Tibial nerve (tissue), 3 donors: ENCODE measurements at regions not wholly inside any gene's neighbourhood (a gene's known extent, or its start where the extent isn't known, plus 50 kb on each side); places are given as distances from the start of the nearest gene placed in this dataset.

Experiments used
- POLR2A ChIP-seq, 2 donors: fragments of 450-650 bp; IDR thresholded peaks; one replicate each; pipeline ENCODE4 v1.6.1; 2017; ENCODE audit warnings: antibody characterized with exemption in 2 of 2, mild to moderate bottlenecking in 2 of 2, moderate library complexity in 2 of 2
- TF ChIP-seq, protein P1 (sequence below), 5 experiments: fragments of 200-600 bp in 3 of 5; fragments of 450-650 bp in 2 of 5; sonication (generic) in 3 of 5; IDR thresholded peaks; one replicate each; pipeline ENCODE4 v1.5.1; 2016 to 2019; ENCODE audit warnings: antibody characterized with exemption in 5 of 5, mild to moderate bottlenecking in 3 of 5, moderate library complexity in 2 of 5

DNA sequence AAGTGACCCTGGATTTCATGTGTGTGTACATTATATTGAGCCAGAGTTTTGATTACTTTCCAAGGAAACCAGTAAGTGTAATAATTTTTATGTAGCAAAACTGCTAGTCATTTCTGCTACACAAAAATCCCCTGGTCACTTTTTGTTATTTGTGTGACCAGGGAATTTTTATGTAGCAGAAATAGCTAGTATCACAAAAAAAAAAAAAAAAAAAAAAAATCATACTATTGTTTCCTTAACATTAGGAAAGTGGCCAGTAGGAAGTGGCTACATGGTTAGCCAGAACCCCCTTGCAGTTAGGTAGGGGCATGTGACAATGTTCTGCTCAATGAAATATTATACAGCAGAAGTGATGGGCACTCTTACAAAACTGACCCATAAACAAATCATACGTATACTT is 434.0 kb upstream of the BTBD3 start:
- TF ChIP-seq, protein P1, sequence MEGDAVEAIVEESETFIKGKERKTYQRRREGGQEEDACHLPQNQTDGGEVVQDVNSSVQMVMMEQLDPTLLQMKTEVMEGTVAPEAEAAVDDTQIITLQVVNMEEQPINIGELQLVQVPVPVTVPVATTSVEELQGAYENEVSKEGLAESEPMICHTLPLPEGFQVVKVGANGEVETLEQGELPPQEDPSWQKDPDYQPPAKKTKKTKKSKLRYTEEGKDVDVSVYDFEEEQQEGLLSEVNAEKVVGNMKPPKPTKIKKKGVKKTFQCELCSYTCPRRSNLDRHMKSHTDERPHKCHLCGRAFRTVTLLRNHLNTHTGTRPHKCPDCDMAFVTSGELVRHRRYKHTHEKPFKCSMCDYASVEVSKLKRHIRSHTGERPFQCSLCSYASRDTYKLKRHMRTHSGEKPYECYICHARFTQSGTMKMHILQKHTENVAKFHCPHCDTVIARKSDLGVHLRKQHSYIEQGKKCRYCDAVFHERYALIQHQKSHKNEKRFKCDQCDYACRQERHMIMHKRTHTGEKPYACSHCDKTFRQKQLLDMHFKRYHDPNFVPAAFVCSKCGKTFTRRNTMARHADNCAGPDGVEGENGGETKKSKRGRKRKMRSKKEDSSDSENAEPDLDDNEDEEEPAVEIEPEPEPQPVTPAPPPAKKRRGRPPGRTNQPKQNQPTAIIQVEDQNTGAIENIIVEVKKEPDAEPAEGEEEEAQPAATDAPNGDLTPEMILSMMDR (IDR thresholded peaks at IDR 0.05), result no peak
- TF ChIP-seq POLR2A (IDR thresholded peaks at IDR 0.05), result no peak
